ENCODE measurements at regions not wholly inside any gene's neighbourhood (a gene's known extent, or its start where the extent isn't known, plus 50 kb on each side); places are given as distances from the start of the nearest gene placed in this dataset.
A peak's percentile ranks its signal among the peaks of the same experiment; 100 is the strongest.
"Not testable (repeated sequence)": the region's sequence is repeated elsewhere in the genome, so short reads cannot be mapped to it uniquely, and the experiment has no call there.

DNA sequence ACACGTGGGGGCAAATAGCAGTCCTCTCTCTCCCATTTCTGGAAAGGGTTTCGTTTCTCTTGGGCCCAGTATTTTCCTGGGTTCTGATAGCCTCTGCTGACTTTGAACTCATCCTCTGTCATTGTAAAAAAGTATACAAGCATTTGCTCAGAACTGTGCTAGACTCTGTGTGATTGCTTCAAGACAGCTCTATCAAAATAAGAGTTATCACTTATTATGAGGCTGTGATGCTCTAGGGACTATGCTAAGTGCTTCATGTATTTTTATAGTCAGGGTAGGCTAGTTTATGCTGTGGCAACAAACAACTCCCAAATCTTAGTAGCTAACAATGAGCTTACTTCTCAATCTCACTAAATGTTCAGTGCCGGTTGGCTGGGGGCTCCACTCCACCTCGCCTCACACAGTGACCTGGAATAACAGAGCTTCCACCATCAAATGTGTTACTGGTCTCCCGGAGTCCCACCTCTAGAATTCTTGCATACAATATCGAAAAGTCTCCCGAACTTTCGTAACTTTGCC lies 110.8 kb upstream of the CDC42EP3 start:
- no peak for DNase-seq (ENCODE audit: low read depth)

DNA sequence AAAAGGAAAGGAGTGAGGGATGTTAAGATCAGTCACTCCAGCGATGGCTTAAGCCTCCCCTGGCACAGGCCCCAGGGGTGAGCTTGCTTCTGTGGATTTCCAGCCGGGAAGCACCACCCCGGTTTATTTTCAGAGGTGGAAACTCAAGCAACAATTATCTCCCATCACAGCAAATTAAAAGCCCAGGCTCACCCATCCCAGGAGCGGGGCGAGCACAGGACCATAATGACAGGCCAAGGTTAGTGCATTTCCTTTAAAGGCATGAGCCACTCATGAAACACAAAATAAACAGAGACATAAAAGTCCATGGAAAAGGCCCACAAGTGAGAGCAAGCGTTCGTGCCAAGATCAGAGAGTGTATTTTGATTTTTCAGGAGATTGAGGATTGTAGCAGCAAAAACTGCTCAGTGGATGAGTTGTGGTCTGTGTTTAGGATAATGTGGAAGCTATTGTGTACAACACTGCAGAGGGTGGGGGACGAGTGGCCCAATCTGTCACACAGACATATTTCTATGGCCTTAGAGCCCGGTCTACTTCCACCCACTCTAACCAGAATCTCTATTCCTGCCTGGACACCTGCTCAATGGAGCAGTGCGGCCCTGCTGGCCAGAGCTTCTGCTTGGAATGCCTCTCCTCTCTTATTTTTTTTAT lies 111.4 kb upstream of the CDC42EP3 start:
- no peak for DNase-seq (ENCODE audit: low read depth)

DNA sequence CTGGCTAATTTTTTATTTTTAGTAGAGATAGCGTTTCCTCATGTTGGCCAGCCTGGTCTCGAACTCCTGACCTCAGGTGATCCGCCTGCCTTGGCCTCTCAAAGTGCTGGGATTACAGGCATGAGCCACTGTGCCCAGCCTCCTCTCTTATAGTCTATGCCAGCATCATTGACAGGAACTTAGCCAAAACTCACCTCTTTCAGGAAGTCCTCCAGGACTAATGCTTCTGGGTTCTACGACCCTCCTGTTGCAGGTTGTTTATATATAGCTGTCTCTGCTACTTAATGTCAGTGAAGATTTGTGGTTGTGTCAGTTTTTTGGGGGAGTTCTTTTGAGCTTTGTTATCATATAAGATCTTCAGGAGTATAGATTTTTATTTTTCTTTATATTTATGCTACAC lies 112.1 kb upstream of the CDC42EP3 start:
- no peak for DNase-seq (ENCODE audit: low read depth)

DNA sequence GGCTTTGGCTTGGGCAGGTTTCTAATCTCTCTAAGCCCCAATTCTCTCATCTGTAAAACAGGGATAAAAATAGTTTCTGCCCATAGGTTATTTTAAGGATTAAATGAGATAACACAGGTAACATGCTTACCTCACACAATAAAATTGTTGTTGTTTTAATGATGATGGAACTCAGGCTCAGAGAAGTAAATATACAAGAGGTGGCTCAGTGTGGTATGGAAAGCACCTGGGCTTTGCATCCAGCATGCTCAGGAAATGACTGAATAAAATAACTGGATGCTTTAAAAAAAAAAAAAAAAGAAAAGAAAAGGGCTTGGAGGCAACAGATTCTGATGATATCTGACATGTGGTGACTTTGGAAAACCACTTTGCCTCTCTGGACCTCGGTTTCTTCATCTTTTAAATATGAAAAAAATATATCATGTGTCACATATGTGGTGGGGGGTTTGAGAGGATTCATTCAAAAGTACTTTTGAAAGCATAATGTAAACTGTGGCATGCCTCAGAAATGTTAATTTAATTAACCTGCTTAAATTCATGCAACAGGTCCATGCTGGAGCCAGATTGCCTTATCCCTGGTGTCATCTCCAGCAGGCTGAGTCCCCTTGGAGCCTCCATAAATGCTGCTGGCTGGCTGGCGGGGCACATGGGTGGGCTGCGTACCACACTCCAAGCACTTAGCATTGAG lies 112.8 kb upstream of the CDC42EP3 start:
- DNase-seq (ENCODE audit: low read depth) = no peak

DNA sequence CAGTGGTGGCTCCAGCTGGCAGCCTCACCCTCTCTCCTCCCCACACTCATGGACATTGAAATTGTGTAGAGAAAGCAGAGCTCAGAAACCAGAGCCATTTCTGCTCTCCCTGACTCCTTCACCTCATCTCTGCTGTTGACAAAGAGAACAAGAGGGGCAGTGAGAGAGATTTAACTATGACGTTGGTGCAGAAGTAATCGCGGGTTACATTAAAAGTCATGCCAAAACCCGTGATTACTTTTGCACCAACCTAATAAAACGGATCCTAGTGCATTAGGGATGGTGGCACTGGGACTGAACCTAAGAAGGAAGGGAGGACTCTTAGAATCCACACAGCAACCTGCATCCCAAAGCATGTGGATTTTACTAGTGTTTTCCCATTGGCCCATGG lies 113.3 kb upstream of the CDC42EP3 start:
- no peak for DNase-seq (ENCODE audit: low read depth)

DNA sequence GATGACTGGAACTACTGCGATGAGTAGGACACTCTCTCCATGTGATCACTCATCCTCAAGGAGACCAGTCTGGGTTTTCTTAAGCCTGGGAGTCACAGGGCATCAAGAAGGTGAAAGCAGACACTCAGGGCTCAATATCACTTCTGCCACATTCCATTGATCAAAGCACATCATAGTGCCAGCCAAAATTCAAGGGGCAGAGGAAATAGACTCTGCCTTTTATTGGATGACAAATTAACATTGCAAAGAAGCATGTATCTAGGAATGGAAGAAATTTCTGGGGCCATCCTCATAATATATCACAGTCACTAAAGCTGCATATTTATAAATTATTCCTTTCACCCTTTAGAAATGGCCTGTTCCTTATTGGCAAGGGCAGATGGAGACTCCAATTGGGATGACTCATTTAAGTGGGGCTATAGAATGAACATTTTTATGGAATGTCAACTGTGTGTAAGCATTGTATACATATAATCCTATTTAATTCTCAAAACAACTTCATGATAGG lies 114.8 kb upstream of the CDC42EP3 start:
- no peak for DNase-seq (ENCODE audit: low read depth)

DNA sequence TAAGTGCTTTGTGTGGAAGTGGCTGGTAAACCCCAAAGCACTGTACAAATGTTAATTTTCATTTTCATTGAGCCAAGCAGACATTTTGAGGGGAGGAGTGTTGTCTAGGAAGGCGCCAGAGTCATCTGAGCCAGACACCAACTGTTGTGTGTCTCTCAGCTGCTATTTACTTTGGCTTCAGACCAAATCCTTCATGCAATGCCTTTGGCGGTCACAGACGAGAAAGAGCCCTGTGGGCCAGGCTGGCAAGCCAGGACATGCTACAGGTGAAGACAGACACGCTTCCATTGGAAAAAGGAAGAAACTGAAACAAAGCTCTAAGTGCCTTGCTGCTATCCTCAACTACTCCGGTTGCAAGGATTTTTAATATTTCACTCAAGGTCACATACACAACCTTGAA lies 115.4 kb upstream of the CDC42EP3 start:
- no peak for DNase-seq (ENCODE audit: low read depth)

DNA sequence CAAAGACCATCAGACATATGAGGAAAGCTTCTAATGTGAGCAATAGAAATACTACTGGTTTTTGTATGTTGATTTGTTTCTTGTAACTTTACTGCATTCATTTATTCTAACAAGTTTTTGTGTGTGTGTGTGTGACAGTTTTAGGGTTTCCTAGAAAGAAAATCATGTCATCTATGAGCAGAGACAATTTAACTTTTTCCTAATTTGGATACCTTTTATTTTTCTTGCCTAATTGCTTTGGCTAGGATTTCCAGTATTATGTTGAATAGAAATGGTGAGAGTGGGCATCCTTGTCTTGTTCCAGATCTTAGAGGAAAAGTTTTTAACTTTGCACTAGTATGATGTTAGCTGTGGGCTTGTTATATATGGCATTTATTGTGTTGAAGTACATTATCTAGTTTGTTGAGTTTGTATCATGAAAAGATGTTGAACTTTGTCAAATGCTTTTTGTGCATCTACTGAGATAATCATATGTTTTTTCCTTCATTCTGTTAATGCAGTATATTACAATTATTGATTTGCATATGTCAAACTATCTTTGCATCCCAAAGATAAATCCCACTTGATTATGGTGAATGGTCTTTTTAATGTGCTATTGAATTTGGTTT lies 117.3 kb upstream of the CDC42EP3 start:
- no peak for DNase-seq (ENCODE audit: low read depth)

DNA sequence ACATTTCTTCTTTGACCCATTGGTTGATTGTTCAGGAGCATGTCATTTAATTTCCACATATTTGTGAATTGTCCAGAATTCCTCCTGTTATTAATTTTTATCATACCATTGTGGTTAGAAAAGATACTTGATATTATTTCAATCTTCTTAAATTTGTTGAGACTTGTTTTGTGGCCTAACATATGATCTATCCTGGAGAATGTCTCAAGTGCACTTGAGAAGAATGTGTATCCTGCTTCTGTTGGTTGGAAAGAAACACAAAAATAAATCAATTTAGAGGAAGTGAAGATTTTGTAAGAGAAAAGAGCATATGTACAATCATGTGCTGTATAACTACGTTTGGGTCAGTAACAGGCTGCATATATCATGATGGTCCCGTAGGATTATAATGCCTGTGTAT lies 118.6 kb upstream of the CDC42EP3 start:
- no peak for DNase-seq (ENCODE audit: low read depth)

DNA sequence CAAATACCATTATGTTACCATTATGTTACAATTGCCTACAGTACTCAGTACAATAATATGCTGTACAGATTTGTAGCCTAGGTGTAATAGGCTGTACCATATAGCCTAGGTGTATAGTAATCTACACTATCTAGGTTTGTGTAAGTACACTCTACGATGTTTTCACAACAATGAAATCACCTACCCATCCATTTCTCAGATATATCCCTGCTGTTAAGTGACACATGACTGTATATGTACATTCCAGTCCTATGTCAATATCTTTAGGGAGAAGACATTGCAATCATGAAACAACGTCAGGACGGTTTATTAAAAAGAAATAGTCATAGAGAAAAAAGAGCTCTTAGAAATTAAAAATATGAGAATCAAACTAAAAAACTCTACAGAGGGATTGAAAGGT lies 119.0 kb upstream of the CDC42EP3 start:
- no peak for DNase-seq (ENCODE audit: low read depth)

DNA sequence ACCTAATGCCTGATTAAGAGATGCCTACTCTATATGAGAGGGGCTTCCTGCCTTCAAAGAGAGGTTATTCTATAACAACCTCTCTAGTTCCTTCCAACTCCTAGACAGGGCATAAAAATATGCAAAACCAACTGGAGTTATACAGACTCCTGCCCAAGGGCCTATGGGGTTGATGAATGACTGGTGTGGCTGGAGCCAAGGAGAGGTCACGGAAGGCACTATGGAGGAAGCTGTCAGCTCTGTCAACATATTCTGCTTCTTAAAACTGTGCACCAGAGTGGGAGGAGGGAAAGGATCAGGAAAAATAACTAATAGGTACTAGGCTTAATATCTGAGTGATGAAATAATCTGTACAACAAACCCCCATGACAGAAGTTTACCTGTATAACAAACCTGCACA lies 120.9 kb upstream of the CDC42EP3 start:
- no peak for DNase-seq (ENCODE audit: low read depth)

DNA sequence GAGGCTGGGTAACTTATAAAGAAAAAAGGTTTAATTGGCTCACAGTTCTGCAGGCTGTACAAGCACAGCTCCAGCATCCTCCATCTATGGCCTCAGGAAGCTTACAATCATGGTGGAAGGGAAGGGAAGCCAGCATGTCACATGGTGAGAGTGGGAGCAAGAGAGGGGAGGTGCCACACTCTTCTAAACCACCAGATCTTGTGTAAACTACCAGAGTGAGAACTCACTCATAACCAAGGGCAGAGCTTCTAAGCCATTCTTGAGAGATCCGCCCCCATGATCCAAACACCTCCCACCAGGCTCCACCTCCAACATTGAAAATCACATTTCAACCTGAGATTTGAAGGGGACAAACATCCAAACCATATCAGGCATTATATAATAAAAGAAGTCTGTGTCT lies 121.6 kb upstream of the CDC42EP3 start:
- no peak for DNase-seq (ENCODE audit: low read depth)

DNA sequence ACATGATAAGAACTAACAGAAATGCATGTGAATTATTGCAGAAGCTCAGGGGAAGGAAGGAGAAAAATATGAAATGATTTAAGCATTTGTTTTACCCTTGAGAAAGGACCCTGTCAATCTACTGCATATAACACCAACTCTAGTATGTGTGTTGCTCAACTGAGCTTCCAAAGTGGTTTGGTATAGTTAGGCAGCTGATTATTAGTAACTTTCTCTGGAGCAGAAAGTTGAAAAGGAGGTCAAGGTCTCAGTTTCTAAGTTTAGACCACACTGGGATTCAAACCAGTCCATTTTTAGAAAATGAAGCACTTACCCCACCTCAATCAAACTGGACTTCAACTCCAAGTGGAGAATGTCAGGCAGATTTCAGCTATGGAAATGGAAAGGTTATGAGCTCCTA lies 123.3 kb upstream of the CDC42EP3 start:
- DNase-seq (ENCODE audit: low read depth) = no peak

DNA sequence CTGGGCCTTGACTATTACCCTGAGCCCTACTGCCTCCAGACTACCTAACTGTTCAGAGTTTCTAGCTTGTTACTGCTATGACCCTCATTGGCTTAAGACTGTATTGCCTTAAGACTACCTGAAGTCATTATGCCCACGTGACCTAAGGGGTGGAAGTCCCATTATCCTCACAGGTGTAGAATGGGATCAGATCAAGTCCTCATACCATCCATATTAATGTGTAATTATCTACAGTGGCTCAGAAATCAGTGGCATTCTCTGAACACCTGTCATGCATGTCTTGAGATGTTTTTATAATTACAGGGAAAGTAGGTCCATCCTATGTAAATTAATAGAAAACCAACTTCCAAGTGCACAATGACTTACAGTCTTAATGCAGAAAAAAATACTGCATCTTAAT lies 124.0 kb upstream of the CDC42EP3 start:
- no peak for DNase-seq (ENCODE audit: low read depth)

DNA sequence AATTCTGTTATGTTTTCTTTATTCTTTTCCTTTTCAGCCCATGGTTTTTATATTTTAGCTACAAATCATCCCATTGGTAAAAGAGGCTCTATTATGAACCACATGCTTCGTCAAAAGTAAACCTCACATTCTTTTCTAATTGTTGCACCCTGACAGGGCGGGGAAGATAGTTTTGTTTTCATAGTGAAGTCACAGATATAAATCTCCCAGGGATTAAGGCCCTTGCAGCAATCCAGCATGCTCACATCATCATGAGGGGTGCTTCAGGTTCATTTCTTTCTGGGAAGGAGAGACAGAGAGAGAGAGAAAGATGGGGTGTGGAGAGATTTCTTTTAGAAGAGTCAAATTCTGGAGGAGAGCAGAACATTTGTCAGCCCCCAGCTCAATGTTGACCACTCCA lies 124.5 kb upstream of the CDC42EP3 start:
- peak; percentile 84 for DNase-seq (ENCODE audit: low read depth)

DNA sequence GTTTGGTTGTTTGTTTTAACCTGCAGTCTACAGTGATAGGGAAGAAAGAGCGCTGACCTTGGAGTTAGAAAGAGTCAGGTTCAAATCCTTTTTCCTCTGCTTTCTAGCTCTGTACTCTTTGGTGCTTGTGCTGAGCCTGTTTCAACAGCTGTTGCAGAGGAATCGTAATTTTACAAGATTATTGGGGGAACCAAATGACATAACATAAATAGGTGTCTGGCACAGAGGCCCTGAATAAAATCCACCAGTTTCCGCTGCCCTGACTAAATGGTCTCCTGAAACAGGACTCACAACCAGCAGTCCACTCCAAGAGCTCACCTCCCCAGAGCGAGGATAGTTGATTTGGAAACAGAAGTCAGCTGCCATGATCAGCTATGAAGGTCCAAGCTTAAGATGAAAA lies 125.0 kb upstream of the CDC42EP3 start:
- DNase-seq (ENCODE audit: low read depth) = no peak

DNA sequence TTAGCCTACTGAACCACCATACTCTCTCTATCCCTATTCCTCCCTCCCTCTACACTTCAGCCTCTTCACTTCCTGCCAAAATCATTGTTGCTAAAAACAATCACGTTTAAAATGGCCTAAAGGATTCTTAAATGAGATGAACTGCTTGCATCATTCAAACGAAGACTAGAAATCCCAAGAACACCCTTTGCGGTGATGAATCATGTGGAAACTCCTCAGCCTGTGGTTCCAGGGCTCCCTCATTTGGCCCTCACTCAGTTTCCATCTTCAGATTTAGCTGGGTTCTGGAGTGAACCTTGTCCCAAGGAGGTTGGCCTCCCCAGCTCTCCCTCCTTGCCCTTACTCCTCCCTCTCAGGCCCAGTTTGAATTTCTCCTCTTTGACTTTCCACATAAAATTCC lies 125.6 kb upstream of the CDC42EP3 start:
- DNase-seq (ENCODE audit: low read depth) = peak; percentile 87

DNA sequence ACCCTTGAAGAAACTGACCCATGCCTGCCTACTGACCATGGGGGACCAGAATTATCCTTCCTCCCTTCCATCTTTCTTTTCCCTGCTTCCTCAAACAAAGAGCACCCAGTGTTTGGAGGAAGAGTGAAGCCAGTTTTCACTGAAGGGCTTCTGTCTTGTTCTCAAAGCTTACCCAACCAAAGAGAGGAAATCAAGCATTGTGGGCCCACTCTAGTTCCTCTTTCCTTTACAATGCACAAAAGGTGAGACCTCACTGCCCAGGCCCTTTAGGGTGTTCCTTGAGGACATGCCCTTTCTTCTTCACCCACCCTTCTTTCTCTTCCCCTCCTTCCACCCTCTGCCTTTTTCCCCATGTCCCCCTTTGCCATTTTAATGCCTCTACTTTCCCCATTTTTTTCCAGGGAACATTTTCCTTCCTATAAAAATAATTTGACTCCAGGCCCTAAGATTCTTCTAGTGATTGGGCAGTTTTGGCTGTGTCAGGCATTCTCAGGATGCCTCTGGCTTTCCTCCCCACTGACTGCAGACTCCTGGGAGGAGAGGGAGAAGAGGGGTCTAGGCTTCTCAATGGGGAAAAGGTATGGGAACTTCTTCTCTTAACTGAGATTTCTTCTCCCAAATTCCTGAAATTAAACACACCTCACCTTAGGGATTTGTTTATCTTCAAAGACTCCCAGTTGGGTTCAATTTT lies 126.6 kb upstream of the RMDN2 start:
- no peak for DNase-seq (ENCODE audit: low read depth)

DNA sequence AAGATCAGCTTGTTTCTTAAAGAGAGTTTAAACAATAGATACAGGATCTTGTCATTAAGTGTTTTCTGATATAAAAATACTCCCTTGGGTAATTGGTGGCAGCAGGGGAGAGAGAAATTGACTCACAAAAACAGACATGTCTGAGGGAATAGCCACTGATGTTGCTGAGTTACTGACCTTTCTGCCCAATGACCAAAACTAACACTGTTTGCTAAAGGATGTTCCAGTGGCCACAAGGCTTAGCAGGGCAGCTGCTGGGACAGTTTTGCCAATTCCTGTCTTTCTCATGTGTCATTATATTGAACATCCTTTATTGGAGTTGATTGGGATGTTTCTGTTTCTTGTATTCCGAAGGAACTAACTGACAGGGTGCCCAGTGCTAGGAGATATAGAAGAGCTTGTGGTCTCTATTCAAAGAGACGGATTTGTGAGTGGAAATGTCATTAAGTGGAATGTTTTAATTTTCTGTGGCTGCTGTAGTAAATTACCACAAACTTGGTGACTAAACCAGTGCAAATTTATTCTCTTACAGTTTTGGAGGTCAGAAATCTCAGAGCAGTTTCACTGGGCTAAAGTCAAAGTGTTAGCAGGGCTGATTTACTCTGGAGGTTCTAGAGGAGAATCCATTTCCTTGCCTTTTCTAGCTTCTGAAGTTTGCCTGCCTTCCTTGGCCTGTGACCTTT lies 124.8 kb upstream of the RMDN2 start:
- no peak for DNase-seq (ENCODE audit: low read depth)

DNA sequence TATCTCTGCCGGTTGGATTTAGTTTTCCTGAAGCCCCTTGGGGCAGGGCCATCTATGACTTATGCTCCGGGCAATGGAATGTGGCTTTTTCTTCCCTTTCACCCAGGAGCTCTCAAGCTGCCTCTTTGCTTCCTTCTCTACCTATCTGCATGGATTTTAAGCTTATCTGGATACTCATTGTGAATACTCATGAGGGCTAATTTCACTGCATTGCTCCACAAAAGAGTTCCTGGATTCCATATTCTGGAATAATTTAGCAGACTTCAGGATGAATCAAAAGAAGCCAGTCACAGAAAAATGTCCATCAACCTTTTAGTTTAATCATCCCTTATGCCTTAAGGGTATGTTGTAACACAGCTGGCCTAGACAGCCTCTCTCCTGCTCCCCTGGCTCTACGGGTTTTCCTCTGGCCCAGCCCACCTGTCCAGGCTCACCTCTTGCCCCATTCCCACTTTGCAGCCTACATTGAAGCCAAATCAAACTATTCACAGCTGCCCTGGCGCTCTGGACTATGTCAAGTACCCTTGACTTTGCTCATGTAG lies 122.8 kb upstream of the RMDN2 start:
- peak; percentile 71 for DNase-seq (ENCODE audit: low read depth)

DNA sequence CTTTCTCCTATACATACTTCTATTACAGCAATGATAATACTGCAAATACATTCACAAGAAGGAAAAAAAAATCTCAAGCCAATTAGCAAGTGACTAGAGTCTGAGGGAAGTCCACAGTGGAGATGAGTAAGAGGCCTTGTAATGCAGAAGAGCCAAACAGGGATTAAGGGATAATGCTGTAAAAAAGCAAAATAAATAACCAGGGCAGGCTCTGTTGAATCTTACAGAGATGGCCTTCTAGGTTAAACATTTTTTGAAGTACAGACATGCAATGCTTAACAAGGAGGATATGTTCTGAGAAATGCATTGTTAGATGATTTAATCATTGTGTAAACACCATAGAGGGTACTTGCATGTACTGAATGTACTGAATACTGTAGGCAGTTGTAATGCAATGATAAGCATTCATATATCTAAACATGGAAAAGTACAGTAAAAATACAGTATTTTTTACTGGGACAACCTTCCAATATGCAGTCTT lies 122.1 kb upstream of the RMDN2 start:
- peak; percentile 87 for DNase-seq (ENCODE audit: low read depth)

DNA sequence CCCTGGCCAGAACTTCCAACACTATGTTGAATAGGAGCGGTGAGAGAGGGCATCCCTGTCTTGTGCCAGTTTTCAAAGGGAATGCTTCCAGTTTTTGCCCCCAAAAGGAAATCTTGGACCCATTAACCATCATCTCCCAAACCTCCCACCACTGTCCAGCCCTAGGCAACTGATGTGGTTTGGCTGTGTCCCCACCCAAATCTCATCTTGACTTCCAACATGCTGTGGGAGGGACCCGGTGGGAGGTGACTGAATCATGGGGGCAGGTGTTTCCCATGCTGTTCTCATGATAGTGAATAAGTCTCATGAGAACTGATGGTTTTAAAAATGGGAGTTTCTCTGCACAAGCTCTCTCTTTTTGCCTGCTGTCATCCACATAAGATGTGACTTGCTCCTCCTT lies 119.1 kb upstream of the RMDN2 start:
- DNase-seq (ENCODE audit: low read depth) = not testable (repeated sequence)

All from ELR (cell line).